Common myeloid progenitor, CD34-positive (primary cell): ENCODE measurements at regions not wholly inside any gene's neighbourhood (a gene's known extent, or its start where the extent isn't known, plus 50 kb on each side); places are given as distances from the start of the nearest gene placed in this dataset.
A peak's percentile ranks its signal among the peaks of the same experiment; 100 is the strongest.
"Not testable (repeated sequence)": the region's sequence is repeated elsewhere in the genome, so short reads cannot be mapped to it uniquely, and the experiment has no call there.

ENCODE experiments used
- CTCF ChIA-PET: fragments of 350-600 bp; sonication (Branson Sonifier 250); formaldehyde crosslinking; loops from one replicate; lab custom pipeline; 2021; ENCODE audit warnings: antibody characterized with exemption; lab: Charles Lee
- POLR2A ChIA-PET: fragments of 350-600 bp; sonication (Branson Sonifier 250); formaldehyde crosslinking; loops from one replicate; lab custom pipeline; 2021; ENCODE audit warnings: antibody characterized with exemption; lab: Charles Lee
- DNase-seq, 3 donors: peaks; one replicate each; pipeline versions ENCODE4 v3.0.0 to v3.0.0-alpha.2; 2013
- H3K27ac ChIP-seq, 2 experiments: 1 replicate in 1 of 2; 2 replicates in 1 of 2; pipeline ENCODE4 v1.7.0; 2013; ENCODE audit warnings: inconsistent platforms in 2 of 2, low read length in 2 of 2, mild to moderate bottlenecking in 2 of 2, low read depth in 1 of 2, moderate library complexity in 1 of 2; ENCODE audit not compliant: severe bottlenecking in 2 of 2, insufficient read depth in 1 of 2, poor library complexity in 1 of 2
- H3K27me3 ChIP-seq, 5 experiments: replicated peaks in 2 of 5; 1 replicate in 3 of 5; 2 replicates in 2 of 5; pipeline versions ENCODE4 v1.6.1 to v1.7.0; 2013; ENCODE audit warnings: low read length in 4 of 5, mild to moderate bottlenecking in 2 of 5, moderate library complexity in 2 of 5, inconsistent platforms in 1 of 5; ENCODE audit not compliant: insufficient read depth in 5 of 5, control insufficient read depth in 4 of 5
- H3K36me3 ChIP-seq, 4 experiments: 1 replicate in 2 of 4; 2 replicates in 2 of 4; pipeline versions ENCODE4 v1.6.1 to v1.7.0; 2013; ENCODE audit warnings: low read length in 3 of 4, control low read depth in 1 of 4, mild to moderate bottlenecking in 1 of 4; ENCODE audit not compliant: control insufficient read depth in 4 of 4, insufficient read depth in 4 of 4
- H3K4me1 ChIP-seq, 4 experiments: 1 replicate in 3 of 4; 2 replicates in 1 of 4; pipeline versions ENCODE4 v1.6.1 to v1.7.1; 2013; ENCODE audit warnings: low read length in 3 of 4, mild to moderate bottlenecking in 3 of 4, control low read depth in 1 of 4, inconsistent platforms in 1 of 4, moderate library complexity in 1 of 4; ENCODE audit not compliant: control insufficient read depth in 4 of 4, insufficient read depth in 4 of 4; ENCODE audit errors: control extremely low read depth in 1 of 4
- H3K4me3 ChIP-seq, 7 experiments: 1 replicate in 4 of 7; 2 replicates in 3 of 7; pipeline versions ENCODE4 v1.5.1 to v1.7.0; 2013; ENCODE audit warnings: mild to moderate bottlenecking in 7 of 7, low read length in 6 of 7, moderate library complexity in 6 of 7, inconsistent platforms in 2 of 7, low read depth in 2 of 7, control low read depth in 1 of 7; ENCODE audit not compliant: insufficient read depth in 4 of 7, control insufficient read depth in 1 of 7; ENCODE audit errors: extremely low read depth in 1 of 7
- H3K9me3 ChIP-seq, 5 experiments: 1 replicate in 4 of 5; 2 replicates in 1 of 5; pipeline versions ENCODE4 v1.6.1 to v1.7.1; 2013; ENCODE audit warnings: low read length in 4 of 5, mild to moderate bottlenecking in 2 of 5, inconsistent platforms in 1 of 5, low read depth in 1 of 5, moderate library complexity in 1 of 5; ENCODE audit not compliant: control insufficient read depth in 4 of 5, insufficient read depth in 2 of 5; ENCODE audit errors: control extremely low read depth in 1 of 5
- WGBS: methylation state at CpG from one replicate; pipeline ENCODE4 v1.1.5; 2013; ENCODE audit not compliant: insufficient coverage; 5-methylcytosine and 5-hydroxymethylcytosine counted together

- H3K9me3 ChIP-seq, result no peaks in the 10 kb centered on the region
- no peaks in the 10 kb centered on the region for H3K27me3 ChIP-seq
- H3K4me3 ChIP-seq, result no peak overlapping the region
- no peaks in the 10 kb centered on the region for H3K36me3 ChIP-seq
- ChIA-PET CTCF (no interaction called here), POLR2A (no interaction called here)
- peaks cover 0 to 2% (median under 1%) of the 10 kb centered on the region in 4 experiments for H3K4me1 ChIP-seq
- DNase-seq, result peak in 2 of 3 donors; percentile 12 to 18
- WGBS, result 0% methylated on average over 1 of the region's 3 CpGs
- H3K27ac ChIP-seq, result no peak overlapping the region
Measured at GRCh38 chr4:22625311-22625710, 67.4 kb upstream of the GBA3 start.

GRCh38 chr4:22627851-22628250 lies 64.9 kb upstream of the GBA3 start:
- H3K27ac ChIP-seq, DNase-seq, H3K27me3 ChIP-seq, POLR2A ChIA-PET, H3K36me3 ChIP-seq, CTCF ChIA-PET, H3K4me3 ChIP-seq, H3K9me3 ChIP-seq, H3K4me1 ChIP-seq: not testable (repeated sequence)

GRCh38 chr4:22630161-22630975 lies 62.4 kb upstream of the GBA3 start:
- H3K27ac ChIP-seq, H3K4me3 ChIP-seq, POLR2A ChIA-PET, H3K36me3 ChIP-seq, DNase-seq, H3K27me3 ChIP-seq, CTCF ChIA-PET, H3K4me1 ChIP-seq, H3K9me3 ChIP-seq: not testable (repeated sequence)
- 97% methylated on average over 8 of the region's 11 CpGs for WGBS

GRCh38 chr4:22631167-22631566 lies 61.6 kb upstream of the GBA3 start:
- H3K9me3 ChIP-seq, H3K4me1 ChIP-seq, H3K27me3 ChIP-seq, DNase-seq, H3K27ac ChIP-seq, CTCF ChIA-PET, H3K4me3 ChIP-seq, POLR2A ChIA-PET, H3K36me3 ChIP-seq: not testable (repeated sequence)
- WGBS, result 94% methylated on average over 3 of the region's 5 CpGs

- H3K9me3 ChIP-seq, result peaks cover 0 to 4% (median 0%) of the 10 kb centered on the region in 5 experiments
- H3K27me3 ChIP-seq, result peaks cover 0 to 10% (median 0%) of the 10 kb centered on the region in 5 experiments
- 85% methylated on average over 61 of the region's 69 CpGs for WGBS
- peak in 1 of 3 donors; percentile 16 for DNase-seq
- no peak overlapping the region for H3K4me3 ChIP-seq
- no peaks in the 10 kb centered on the region for H3K36me3 ChIP-seq
- no peak overlapping the region for H3K27ac ChIP-seq
- H3K4me1 ChIP-seq, result no peaks in the 10 kb centered on the region
- CTCF ChIA-PET, result no interaction called here
- POLR2A ChIA-PET, result no interaction called here
Measured at GRCh38 chr4:22634541-22635181, 58.1 kb upstream of the GBA3 start.

GRCh38 chr4:22635182-22635549 lies 57.6 kb upstream of the GBA3 start:
- WGBS, result 82% methylated on average over 1 of the region's 4 CpGs
- H3K27me3 ChIP-seq, H3K4me1 ChIP-seq, CTCF ChIA-PET, H3K9me3 ChIP-seq, POLR2A ChIA-PET, DNase-seq, H3K27ac ChIP-seq, H3K36me3 ChIP-seq, H3K4me3 ChIP-seq: not testable (repeated sequence)

- CTCF ChIA-PET, result no interaction called here
- POLR2A ChIA-PET, result no interaction called here
- Histone ChIP-seq H3K27ac (no peak overlapping the region), H3K9me3 (peaks cover 0 to 6% (median 2%) of the 10 kb centered on the region in 5 experiments), H3K36me3 (no peaks in the 10 kb centered on the region), H3K27me3 (peaks cover 0 to 10% (median 0%) of the 10 kb centered on the region in 5 experiments), H3K4me1 (no peaks in the 10 kb centered on the region), H3K4me3 (no peak overlapping the region)
- 100% methylated on average over 4 of the region's 5 CpGs for WGBS
- DNase-seq, result no peak
Measured at GRCh38 chr4:22635692-22636091, 57.0 kb upstream of the GBA3 start.
